Pancreas (tissue), 10 donors: ENCODE measurements at regions not wholly inside any gene's neighbourhood (a gene's known extent, or its start where the extent isn't known, plus 50 kb on each side); places are given as distances from the start of the nearest gene placed in this dataset.
A peak's percentile ranks its signal among the peaks of the same experiment; 100 is the strongest.

Experiments used
- ATAC-seq, 4 donors: fragments of 200-7000 bp; cut with Tn5 transposase; one replicate each; pipeline versions ENCODE4 v1.8.0 to v1.9.1; 2020; ENCODE audit warnings: mild to moderate bottlenecking in 4 of 4, moderate library complexity in 4 of 4
- DNase-seq, 6 donors: peaks; one replicate each; pipeline ENCODE4 v3.0.0-alpha.2; 2020
- FAIRE-seq: peaks from 2 replicates; lab custom pipeline; 2012; peaks lifted over from hg19 to GRCh38; lab: Jason Lieb, UNC
- H3K27ac ChIP-seq, 4 donors: fragments of 200-600 bp; sonication (generic); 1 replicate in 3 of 4; 2 replicates in 1 of 4; pipeline versions ENCODE4 v1.5.0 to v1.8.0; 2020
- H3K27me3 ChIP-seq, 4 donors: fragments of 200-600 bp; one replicate each; pipeline ENCODE4 v1.8.0; 2021
- H3K36me3 ChIP-seq, 3 donors: fragments of 200-600 bp; sonication (generic) in 1 of 3; one replicate each; pipeline versions ENCODE4 v1.5.0 to v1.8.0; 2020 to 2021
- H3K4me1 ChIP-seq, 3 donors: fragments of 200-600 bp; one replicate each; pipeline ENCODE4 v1.8.0; 2021
- H3K4me3 ChIP-seq, 4 donors: fragments of 200-600 bp; sonication (generic) in 2 of 4; one replicate each; pipeline versions ENCODE4 v1.5.0 to v1.8.0; 2020 to 2021
- H3K9me3 ChIP-seq, 4 donors: fragments of 200-600 bp; one replicate each; pipeline ENCODE4 v1.8.0; 2021
- WGBS, 2 donors: extraction: QIAGEN DNeasy Blood & Tissue Kit; methylation state at CpG; one replicate each; pipeline ENCODE4 v1.1.7; 2013; 5-methylcytosine and 5-hydroxymethylcytosine counted together
- intact Hi-C, 3 donors: fragments of 100-400 bp; cut with DNase I; formaldehyde crosslinking; loops; one replicate each; pipeline versions ENCODE4 v1.11.1 to v1.14.2; 2022
- TF ChIP-seq, protein P1 (sequence below), 4 donors: fragments of 200-600 bp; sonication (generic) in 3 of 4; IDR thresholded peaks; one replicate each; pipeline versions ENCODE4 v1.5.0 to v1.8.0; 2021; ENCODE audit warnings: antibody characterized with exemption in 4 of 4
- donor health status: healthy with polysubstance abuse.
- donor health status: DM: no; HTN: no; CAD: no; lungs with moderate emphysema.
- donor health status: DM: no; HTN: no; CAD: no.
- donor health status: control.
- donor health status: control.
- donor health status: Bipolar disorder and iron deficiency.
- donor health status: DM: yes; HTN: yes; CAD: no.
- donor health status: DM: no; HTN: no; CAD: no.
- donor health status: DM: no; HTN: no; CAD: no.
- donor health status: DM: yes; HTN: yes; CAD: no.

- no peak for FAIRE-seq
Observed at GRCh38 chr15:53116169-53116568, 326.0 kb upstream of the ONECUT1 start.

DNA sequence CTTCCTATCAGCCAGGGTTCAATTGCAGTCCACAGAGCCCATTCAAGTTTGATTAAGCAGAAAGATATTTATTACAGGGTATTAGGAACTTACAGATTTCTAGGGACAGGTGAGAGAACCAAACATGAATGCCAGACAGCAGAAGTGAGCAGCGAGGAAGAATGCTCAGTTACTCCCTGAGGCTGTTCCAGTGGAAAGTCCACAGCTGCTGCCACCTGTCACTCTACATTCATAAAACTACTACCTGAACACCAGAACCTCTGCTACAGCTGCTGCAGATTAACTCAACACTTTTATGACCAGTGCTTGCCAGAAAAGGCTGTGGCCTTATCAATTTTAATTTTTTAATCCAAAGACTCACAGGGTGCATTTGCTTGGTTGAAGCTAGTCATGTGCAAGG lies 325.4 kb upstream of the ONECUT1 start:
- ATAC-seq (no peak), FAIRE-seq (no peak), DNase-seq (no peak)
- TF ChIP-seq, protein P1, sequence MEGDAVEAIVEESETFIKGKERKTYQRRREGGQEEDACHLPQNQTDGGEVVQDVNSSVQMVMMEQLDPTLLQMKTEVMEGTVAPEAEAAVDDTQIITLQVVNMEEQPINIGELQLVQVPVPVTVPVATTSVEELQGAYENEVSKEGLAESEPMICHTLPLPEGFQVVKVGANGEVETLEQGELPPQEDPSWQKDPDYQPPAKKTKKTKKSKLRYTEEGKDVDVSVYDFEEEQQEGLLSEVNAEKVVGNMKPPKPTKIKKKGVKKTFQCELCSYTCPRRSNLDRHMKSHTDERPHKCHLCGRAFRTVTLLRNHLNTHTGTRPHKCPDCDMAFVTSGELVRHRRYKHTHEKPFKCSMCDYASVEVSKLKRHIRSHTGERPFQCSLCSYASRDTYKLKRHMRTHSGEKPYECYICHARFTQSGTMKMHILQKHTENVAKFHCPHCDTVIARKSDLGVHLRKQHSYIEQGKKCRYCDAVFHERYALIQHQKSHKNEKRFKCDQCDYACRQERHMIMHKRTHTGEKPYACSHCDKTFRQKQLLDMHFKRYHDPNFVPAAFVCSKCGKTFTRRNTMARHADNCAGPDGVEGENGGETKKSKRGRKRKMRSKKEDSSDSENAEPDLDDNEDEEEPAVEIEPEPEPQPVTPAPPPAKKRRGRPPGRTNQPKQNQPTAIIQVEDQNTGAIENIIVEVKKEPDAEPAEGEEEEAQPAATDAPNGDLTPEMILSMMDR (IDR thresholded peaks at IDR 0.05): no peak
- H3K27me3 ChIP-seq: no peaks in the 10 kb centered on the region
- H3K4me3 ChIP-seq: no peak overlapping the region
- no peaks in the 10 kb centered on the region for H3K4me1 ChIP-seq
- no peaks in the 10 kb centered on the region for H3K36me3 ChIP-seq
- 79 to 90% methylated on average over 1 of the region's 1 CpG for WGBS, 2 donors
- intact Hi-C loops: no loop called here
- no peak overlapping the region for H3K27ac ChIP-seq
- no peaks in the 10 kb centered on the region for H3K9me3 ChIP-seq

More at GRCh38 chr15:53116169-53116568, 326.0 kb upstream of the ONECUT1 start:
- no peaks in the 10 kb centered on the region for H3K4me1 ChIP-seq
- ATAC-seq (no peak), DNase-seq (no peak)
- TF ChIP-seq, protein P1 (IDR thresholded peaks at IDR 0.05): no peak
- no peaks in the 10 kb centered on the region for H3K36me3 ChIP-seq
- no peaks in the 10 kb centered on the region for H3K27me3 ChIP-seq
- H3K9me3 ChIP-seq: no peaks in the 10 kb centered on the region
- intact Hi-C loops: no loop called here
- H3K4me3 ChIP-seq: no peak overlapping the region
- H3K27ac ChIP-seq: no peak overlapping the region

GRCh38 chr15:53114960-53115359 lies 324.8 kb upstream of the ONECUT1 start:
- no peak for DNase-seq
- no peak overlapping the region for H3K4me3 ChIP-seq
- intact Hi-C loops: no loop called here
- H3K4me1 ChIP-seq: no peaks in the 10 kb centered on the region
- no peak for FAIRE-seq
- H3K9me3 ChIP-seq: no peaks in the 10 kb centered on the region
- no peaks in the 10 kb centered on the region for H3K27me3 ChIP-seq
- no peak overlapping the region for H3K27ac ChIP-seq
- TF ChIP-seq, protein P1 (IDR thresholded peaks at IDR 0.05): no peak
- WGBS, 2 donors: 67 to 72% methylated on average over 3 of the region's 3 CpGs
- no peaks in the 10 kb centered on the region for H3K36me3 ChIP-seq
- ATAC-seq: peak in 2 of 4 donors; percentile 26 to 49

DNA sequence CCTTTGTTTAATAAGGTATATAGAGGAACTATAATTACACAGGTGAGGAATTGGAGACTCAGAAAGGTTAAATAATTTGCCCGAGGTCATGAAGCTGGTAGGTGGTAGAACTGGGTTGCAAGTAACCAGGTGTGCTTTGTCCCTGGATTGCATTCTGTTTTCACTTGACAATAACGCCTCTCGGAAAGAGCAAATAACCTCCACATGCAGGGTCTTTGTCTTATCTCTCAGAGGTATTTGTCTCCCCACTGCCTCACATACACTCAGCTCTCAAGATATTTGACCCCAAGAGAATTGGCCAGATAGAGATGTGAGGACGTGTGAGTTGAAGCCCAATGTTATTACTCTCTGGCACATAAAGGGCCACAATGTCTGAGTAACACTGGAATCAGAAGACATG lies 320.9 kb upstream of the ONECUT1 start:
- no peak for ATAC-seq
- WGBS, 2 donors: 71 to 87% methylated on average over 4 of the region's 4 CpGs
- Histone ChIP-seq H3K4me1 (no peaks in the 10 kb centered on the region), H3K27me3 (no peaks in the 10 kb centered on the region), H3K4me3 (no peak overlapping the region), H3K27ac (no peak overlapping the region), H3K9me3 (no peaks in the 10 kb centered on the region), H3K36me3 (no peaks in the 10 kb centered on the region)
- TF ChIP-seq, protein P1 (IDR thresholded peaks at IDR 0.05): no peak
- DNase-seq: no peak
- intact Hi-C loops: no loop called here
- FAIRE-seq: no peak

DNA sequence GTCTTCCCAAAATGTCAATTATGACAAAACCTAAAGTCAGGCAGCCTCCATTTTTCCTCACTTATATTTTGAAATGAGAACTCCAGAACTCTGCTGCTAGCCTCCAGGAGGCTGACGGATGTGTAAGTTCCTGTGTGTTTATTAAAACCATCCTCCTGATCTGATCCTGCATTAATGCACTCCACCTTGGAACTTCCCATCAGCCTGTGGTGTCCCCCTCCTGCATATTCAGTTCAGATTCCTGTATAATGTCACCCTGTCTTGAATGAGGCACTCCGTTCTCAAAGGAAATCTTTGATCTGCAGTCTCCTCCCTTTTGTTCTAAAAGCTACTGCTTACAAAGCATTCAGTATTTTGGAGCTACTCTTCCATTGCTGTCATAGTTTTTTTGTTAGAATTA lies 318.2 kb upstream of the ONECUT1 start:
- Histone ChIP-seq H3K27ac (no peak overlapping the region), H3K9me3 (no peaks in the 10 kb centered on the region), H3K27me3 (no peaks in the 10 kb centered on the region), H3K4me3 (no peak overlapping the region), H3K36me3 (no peaks in the 10 kb centered on the region), H3K4me1 (no peaks in the 10 kb centered on the region)
- no peak for DNase-seq
- intact Hi-C loops: no loop called here
- no peak for FAIRE-seq
- no peak for ATAC-seq
- TF ChIP-seq, protein P1 (IDR thresholded peaks at IDR 0.05): no peak
- 80 to 94% methylated on average over 2 of the region's 2 CpGs for WGBS, 2 donors
